GM18505 (cell line): ENCODE measurements at regions not wholly inside any gene's neighbourhood (a gene's known extent, or its start where the extent isn't known, plus 50 kb on each side); places are given as distances from the start of the nearest gene placed in this dataset.

Experiments used
- ATAC-seq: cut with Tn5 transposase; IDR thresholded peaks from one replicate; pipeline ENCODE4 v1.9.1; 2021; ENCODE audit not compliant: unreplicated experiment
- POLR2A ChIP-seq: IDR thresholded peaks from 4 replicates; pipeline ENCODE4 v1.6.1; 2011; ENCODE audit warnings: borderline replicate concordance; ENCODE audit not compliant: insufficient read depth, insufficient read length; ENCODE audit errors: extremely low read depth

- no peak for ATAC-seq
Observed at GRCh38 chr4:24145591-24145990, 255.7 kb upstream of the PPARGC1A start.

DNA sequence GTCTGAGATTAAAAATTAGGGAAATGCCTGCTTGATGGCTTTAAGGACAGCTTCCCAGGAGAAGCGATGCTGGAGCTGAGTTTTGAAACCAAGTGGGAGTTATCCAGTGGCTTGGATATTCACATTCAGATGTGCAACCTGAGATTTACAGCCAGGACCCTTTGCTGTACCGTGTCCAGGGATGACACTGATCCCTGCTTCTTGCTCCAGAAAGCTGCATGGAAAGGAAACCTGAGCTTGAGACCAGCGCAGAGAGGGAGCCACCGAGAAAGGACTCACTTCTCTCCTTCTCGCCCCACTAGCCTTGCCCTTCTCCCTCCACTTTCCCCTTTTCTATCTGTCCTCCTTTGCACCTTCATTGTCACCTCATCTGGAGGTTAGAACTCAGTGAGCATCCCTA is 254.5 kb upstream of the PPARGC1A start:
- TF ChIP-seq POLR2A, result no peak
- no peak for ATAC-seq

More at GRCh38 chr4:24145591-24145990, 255.7 kb upstream of the PPARGC1A start:
- no peak for TF ChIP-seq POLR2A

DNA sequence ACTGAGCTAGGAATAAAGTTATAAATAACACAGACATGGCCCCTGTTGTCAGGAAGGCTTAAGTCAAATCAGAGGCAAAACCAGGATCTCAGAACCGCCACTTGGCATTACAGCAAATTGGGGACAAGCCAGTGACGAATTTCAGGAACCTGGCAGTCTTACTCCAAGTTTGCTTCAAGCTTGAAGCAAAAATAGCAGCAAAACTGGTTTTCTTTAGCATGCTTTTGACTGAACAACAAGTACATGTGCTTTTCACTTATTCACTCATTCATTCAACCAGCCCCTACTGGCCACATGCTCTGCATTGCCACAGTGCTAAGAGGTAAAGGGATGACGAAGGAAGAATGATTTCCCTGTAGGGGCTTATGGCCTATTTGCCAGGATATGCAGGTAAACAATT is 253.9 kb upstream of the PPARGC1A start:
- no peak for TF ChIP-seq POLR2A
- ATAC-seq, result no peak

GRCh38 chr4:24141836-24142235 is 252.0 kb upstream of the PPARGC1A start:
- ATAC-seq, result no peak

GRCh38 chr4:24140892-24141291 is 251.0 kb upstream of the PPARGC1A start:
- no peak for ATAC-seq
- TF ChIP-seq POLR2A, result no peak

More at GRCh38 chr4:24141836-24142235, 252.0 kb upstream of the PPARGC1A start:
- TF ChIP-seq POLR2A, result no peak

DNA sequence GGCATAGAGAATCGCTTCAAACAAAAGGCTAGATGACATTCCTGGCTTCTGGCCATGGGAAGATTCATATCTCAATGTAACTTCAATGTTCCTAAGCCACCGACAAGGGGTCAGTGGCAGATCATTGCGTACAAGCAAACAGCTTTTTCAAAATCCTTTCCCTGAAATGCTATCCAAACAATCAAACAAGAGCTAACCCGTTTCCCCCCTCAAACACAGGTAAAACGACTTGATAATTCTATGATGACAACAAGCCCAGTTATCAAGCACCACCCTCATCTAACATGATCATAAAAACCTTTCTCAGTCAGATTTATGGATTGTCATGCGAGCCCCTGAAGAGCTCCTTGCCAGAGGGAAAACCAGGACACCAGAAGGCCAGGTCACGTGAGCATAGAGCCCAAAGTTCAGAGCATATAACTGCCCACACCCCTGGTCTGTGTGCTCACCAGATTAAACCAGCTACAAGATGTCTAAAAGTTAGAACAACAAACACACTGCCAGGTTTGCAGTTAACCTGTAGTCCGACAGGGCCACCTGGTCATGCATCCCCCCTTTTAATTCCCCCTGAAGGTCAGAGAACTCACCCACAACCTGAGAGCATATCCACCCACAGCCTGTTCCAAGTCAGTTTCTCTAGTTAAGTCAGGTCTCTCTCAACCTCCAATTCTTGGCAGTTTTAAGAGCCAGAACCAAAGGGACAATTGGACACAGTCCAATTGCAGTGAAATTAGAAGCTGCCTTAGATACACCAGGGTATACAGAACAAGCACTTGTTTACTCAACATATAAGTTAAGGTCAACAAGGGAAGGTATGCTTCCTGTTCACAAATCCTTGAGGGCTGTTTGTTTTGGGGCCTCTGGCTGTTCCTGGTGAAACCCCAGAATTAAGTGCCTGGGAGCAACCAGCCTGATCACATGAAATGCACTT is 248.1 kb upstream of the PPARGC1A start:
- no peak for ATAC-seq
- TF ChIP-seq POLR2A, result no peak

GRCh38 chr4:24131954-24132673 is 242.3 kb upstream of the PPARGC1A start:
- no peak for ATAC-seq
- no peak for TF ChIP-seq POLR2A

- no peak for ATAC-seq
- no peak for TF ChIP-seq POLR2A
Observed at GRCh38 chr4:24130637-24131036, 240.8 kb upstream of the PPARGC1A start.

DNA sequence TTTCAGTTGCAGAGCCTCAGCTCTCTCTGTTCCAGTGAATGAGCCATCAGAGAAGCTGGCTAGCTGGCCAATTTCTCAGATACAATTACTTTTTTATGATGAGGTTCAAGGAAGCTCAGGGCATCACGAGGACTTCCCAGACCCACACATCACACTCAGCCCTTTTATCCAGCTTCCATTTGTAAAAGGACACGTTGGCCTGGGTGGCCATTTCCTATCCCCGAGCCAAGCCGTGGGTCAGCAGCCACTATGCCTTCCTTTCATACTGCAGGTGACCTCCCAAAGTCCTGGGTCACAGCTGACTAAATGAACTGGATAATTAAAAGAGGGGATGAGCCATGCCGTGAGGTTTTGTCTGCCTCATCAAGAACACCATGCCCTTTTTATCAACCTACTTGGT is 236.9 kb upstream of the PPARGC1A start:
- TF ChIP-seq POLR2A, result no peak
- no peak for ATAC-seq

DNA sequence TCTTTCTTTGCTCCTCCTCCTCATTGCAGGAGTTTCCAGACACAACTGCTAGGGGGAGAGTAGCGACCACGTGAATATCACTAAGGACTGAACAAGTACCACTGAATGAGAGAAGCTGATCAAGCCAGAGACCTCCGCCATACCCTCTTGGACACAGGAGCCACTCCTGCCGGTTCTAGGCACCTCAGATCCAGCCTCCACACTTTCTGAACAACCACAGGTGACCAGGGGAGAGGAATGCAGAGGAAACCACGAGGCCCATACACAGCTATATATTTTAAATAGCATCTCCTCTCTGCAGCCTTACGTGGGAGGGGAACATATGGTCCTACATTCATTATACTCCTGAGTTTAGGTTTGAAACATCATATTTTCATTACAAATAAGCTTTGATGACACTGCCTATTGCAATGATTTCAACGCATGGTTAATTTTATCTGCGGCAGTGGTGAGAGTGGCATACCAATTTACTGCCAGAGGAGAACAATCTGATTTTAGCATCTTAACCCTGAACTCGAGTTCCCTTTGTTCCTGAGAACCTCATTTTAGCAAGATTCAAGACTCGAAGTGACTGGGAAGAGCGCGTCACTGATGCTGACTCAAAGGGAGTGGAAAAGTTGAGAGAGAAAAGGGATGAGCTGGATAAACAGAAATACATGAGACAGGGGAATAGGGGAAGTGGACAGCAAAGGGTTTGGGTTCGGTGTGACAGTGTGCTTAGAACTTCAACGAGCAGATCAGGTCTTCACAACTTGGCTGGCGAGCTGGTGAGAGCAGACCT is 231.7 kb upstream of the PPARGC1A start:
- no peak for TF ChIP-seq POLR2A
- no peak for ATAC-seq

DNA sequence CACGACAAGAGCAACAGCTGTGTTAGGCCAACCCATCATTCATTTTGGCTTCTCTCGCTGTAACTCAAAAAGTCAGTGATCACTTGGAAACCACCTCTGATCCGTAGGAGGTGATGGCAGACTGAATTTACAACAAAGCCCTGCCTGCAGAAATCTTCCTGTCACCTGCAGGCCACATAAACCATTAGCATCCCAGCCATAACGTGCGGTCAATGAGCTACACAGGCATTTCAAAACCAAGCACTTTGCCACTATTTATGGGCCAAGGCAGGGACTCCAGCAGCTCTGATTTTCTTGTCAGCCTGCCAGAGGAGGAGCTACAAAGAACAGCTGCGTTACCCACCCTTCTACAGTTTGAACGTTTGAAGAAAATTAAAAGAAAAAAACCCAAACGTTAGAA is 228.1 kb upstream of the PPARGC1A start:
- TF ChIP-seq POLR2A, result no peak
- no peak for ATAC-seq

- no peak for TF ChIP-seq POLR2A
- no peak for ATAC-seq
Observed at GRCh38 chr4:24116107-24116506, 226.3 kb upstream of the PPARGC1A start.

GRCh38 chr4:24114919-24115500 is 225.2 kb upstream of the PPARGC1A start:
- no peak for TF ChIP-seq POLR2A

More at GRCh38 chr4:24114919-24115500, 225.2 kb upstream of the PPARGC1A start:
- no peak for ATAC-seq
